ENCODE measurements at regions not wholly inside any gene's neighbourhood (a gene's known extent, or its start where the extent isn't known, plus 50 kb on each side); places are given as distances from the start of the nearest gene placed in this dataset.
"Not testable (repeated sequence)": the region's sequence is repeated elsewhere in the genome, so short reads cannot be mapped to it uniquely, and the experiment has no call there.

GRCh38 chr6:92485487-92485886 lies 933.9 kb downstream of the EPHA7 start:
- DNase-seq: no peak

DNA sequence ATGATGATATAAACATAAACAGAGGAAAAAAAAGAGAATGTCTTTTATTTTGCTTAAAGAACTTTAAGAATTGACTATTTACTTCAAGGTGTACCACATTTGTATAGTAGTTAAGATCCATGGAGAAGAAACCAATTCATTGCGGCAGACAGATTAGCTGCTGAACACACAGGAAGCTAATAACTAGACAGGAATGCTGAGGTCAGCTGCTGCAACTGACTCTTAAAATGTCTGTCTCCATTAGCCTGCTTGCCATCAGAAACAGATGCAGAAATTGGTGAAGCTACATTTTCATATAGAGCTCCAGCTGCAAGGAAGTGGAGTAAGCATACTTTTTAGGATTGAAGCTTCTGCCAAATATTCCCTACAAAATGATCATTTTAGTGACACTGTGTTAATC lies 939.5 kb downstream of the EPHA7 start:
- no peak for DNase-seq

- no peak for DNase-seq
Measured at GRCh38 chr6:92473056-92473455, 946.3 kb downstream of the EPHA7 start.

DNA sequence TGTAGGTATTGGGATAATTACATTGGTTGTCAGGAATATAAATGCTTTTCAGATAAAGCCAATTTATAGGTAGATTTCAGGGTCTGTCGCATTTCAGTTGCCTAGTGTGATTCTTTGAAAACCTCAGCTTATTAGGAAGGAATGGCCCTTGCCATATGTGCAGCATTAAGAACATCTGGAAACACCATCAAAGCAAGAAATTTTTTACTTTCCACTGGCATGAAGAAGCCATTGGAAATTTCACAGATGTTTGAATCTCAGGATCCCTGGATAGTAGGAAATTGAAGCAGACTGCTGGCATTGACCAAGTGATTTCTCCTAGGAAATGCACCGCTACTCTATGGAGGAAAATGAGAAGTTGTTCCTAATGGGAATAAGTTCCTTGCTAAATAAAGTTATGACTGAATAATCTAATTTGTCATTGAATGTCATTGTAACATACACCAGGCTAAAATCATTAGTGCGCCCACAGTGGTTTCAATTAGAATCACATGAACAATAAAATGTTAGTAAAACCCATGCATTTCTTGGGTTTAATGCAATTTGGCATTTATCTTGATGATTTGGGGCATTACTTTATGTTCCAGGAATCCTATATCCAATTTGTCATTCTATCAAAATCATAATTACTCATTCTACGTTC lies 950.1 kb downstream of the EPHA7 start:
- DNase-seq: no peak

DNA sequence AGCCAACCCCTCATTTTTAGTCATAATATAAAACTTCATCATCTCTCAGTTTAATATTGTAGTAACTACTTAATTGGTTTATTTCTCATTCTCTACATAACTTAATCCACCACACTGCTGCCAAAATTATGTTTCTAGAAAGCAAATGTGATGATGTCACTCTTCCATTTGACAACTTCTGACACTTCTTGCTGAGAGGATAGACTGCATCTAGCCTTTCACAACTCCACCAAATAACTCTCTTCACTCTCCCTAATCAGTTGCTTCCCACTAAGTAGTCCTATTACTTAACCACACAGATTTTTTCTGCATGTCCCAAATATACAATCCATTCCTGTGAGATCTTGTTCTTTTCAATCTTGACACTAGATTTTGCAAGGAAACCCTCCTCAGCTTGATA lies 951.3 kb downstream of the EPHA7 start:
- no peak for DNase-seq

GRCh38 chr6:92460133-92460532 lies 959.2 kb downstream of the EPHA7 start:
- no peak for DNase-seq

DNA sequence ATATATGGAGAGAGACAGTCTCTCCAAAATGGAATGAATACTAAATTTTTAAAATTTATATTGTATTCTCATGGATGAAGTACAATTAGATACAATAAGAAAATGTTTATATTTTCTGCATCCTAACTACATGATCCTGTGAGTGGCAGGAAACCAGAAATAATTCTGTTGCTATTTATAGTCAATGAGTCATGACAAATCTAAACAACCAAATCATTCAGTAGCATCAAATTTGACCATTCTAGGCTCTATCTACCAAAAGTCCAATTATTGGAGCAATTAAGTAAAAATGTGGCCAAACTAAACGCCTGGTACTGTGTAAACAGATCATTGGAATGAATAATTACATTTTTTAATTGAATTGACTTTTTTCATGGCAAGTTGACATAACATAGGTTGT lies 959.8 kb downstream of the EPHA7 start:
- DNase-seq: no peak

DNA sequence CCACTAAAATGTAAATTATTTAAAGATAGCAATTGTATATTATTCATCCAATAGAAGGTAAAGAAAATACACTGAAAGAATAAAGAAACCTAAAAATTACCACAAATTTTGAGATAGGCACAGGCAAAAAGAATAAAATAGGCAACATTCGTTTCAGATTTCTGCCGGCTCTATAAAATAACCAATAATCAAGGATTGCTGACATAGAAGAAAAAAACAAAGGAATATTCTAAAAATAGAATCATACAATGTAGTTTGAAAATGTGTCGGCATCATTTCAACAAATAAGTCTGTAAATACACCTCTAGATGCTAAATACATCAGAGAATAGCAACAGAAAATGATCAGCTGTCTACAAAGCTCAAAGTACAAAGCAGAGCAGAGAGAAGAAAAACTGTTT lies 973.3 kb downstream of the EPHA7 start:
- DNase-seq: no peak

DNA sequence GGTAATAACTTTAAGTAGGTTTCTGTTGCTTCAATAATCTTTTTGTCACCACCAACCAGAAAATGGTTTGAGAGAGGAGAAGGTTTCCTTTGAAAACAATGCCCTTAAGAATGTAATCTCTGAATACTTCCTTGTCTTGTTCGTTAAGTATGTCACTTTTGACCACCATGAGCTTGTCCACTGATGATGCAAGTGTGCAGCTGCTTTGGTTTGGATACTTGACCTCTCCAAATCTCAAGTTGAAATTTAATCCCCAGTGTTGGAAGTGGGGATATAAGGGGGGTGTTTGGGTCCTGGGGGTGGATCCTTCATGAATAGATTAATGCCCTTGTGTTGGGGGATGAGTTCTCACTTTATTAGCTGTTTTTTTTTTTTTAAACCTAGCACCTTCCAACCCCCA lies 985.4 kb downstream of the EPHA7 start:
- no peak for DNase-seq

GRCh38 chr6:92431502-92431901 lies 987.9 kb downstream of the EPHA7 start:
- no peak for DNase-seq

GRCh38 chr6:92428448-92428847 lies 990.9 kb downstream of the EPHA7 start:
- DNase-seq: no peak

GRCh38 chr6:92427453-92427852 lies 991.9 kb downstream of the EPHA7 start:
- no peak for DNase-seq

DNA sequence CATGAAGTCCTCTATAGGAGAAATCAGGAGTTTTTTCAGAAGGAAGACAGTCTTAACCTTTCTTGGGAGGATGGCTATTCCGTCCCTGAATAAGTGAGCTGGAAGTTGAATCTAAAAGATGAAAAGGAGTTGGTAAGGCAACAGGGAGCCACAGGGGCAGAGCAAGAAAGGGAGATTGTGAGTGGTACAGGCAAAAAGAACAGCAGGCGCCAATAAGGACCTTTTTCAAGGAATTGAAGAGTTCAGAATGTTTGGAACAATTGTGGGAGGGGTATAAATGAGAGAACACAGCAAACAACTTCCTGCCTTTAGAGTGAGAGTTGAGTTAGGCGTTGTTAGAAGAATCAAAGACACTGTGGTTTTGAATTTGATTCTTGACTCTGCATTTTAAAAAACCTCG lies 1003.7 kb downstream of the EPHA7 start:
- DNase-seq: no peak

- DNase-seq: no peak
Measured at GRCh38 chr6:92408350-92408749, 1011.0 kb downstream of the EPHA7 start.

GRCh38 chr6:92404281-92404680 lies 1015.1 kb downstream of the EPHA7 start:
- DNase-seq: no peak

DNA sequence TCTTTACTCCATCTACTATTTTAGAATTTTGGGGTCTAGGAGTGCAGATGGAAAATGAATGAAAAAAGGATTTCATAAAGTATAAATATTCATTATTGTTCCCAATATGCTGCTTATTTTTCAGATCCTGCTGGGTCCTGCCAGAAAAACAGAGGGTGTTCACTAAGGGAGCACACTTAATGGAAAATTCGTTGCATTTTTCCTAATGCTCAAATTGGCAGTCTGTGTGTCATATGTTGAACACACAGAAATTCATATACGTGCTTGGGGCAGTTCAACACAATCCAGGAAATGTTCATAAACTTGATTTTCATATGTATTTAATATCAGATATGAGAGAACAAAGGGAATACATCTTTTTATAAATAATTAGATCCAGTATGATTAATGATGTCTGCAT lies 1019.4 kb downstream of the EPHA7 start:
- DNase-seq: no peak

GRCh38 chr6:92388706-92389105 lies 1030.7 kb downstream of the EPHA7 start:
- DNase-seq: not testable (repeated sequence)

GRCh38 chr6:92380803-92381601 lies 1038.4 kb downstream of the EPHA7 start:
- DNase-seq: no peak

DNA sequence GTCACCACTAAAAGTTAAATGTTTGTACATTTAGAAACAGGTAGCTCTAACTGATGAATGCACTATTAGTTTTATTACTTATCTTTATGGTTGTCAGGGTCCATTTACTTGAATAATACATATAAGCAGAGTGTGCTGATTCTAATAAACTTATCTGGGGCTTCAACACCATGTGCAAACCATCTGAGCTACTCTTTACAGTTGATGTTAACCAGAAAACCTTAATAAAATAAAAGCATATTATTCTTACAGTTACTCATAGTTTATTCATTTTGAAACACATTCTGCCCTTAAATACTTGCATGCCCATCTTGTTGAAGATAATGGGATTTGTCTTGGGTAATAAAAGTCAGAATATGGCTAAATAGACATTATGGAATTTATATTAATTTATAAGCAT lies 1042.2 kb downstream of the EPHA7 start:
- no peak for DNase-seq

DNA sequence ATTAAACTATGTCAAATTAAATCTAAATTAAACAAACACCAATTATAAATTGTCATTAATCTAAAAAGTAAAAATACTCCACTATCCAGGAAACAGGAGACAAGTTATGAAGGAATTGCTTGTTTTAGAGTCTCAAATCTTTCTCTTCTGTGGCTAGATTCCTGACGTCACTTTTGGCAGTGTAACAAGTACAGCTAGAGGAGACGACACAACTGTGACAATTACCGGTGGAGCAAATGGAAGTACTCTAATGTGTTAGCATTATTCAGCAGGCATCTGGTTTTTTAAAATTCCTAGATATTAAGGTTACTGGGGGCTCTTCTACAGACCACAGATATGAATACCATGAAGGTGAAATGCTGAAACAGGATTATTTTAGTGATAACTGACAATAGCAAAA lies 1042.7 kb downstream of the EPHA7 start:
- DNase-seq: no peak

GRCh38 chr6:92371211-92372208 lies 1047.8 kb downstream of the EPHA7 start:
- DNase-seq: no peak

DNA sequence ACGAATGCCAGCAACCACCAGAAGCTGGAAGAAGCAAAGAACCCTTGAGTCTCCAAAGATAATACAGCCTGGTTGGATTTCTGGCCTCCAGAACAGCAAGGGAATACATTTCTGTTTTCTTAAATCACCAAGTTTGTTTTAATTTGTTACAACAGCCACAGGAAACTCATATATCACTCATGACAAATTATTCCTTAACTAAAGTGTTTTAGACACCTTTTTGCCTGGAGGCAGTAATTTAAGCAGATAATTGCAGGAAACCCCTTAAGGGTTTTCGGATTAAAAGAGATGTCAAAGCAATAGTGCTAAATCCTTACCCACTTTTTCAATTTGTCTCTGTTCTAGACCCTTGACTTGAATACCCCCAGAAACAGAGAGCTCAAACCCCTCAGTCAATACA lies 1050.0 kb downstream of the EPHA7 start:
- DNase-seq: no peak

GRCh38 chr6:92364948-92365541 lies 1054.3 kb downstream of the EPHA7 start:
- DNase-seq: no peak

Measured in NCI-H187 (cell line).